Heart left ventricle (tissue), 13 donors: ENCODE measurements at regions not wholly inside any gene's neighbourhood (a gene's known extent, or its start where the extent isn't known, plus 50 kb on each side); places are given as distances from the start of the nearest gene placed in this dataset.

Experiments
- POLR2A ChIP-seq, 2 donors: fragments of 450-650 bp; IDR thresholded peaks; one replicate each; pipeline ENCODE4 v1.6.1; 2017; ENCODE audit warnings: antibody characterized with exemption in 2 of 2, mild to moderate bottlenecking in 2 of 2, moderate library complexity in 2 of 2
- TF ChIP-seq, protein P1 (sequence below), 12 donors: fragments of 200-600 bp; sonication (generic) in 4 of 12; IDR thresholded peaks; one replicate each; pipeline versions ENCODE4 v1.5.0 to v1.8.0; 2018 to 2022; ENCODE audit warnings: antibody characterized with exemption in 12 of 12, mild to moderate bottlenecking in 5 of 12
- donor health status: ischemic (EF 13 %, LVEDD 7.1; RV severe dilation, severe dysfunction).
- donor health status: DM: no; HTN: yes; CAD: no.
- donor health status: DM: no; HTN: no; CAD: no.
- donor health status: ischemic (EF 25% LVEDD 6.9; RV normal size, moderate dysfunction).
- donor health status: ischemic (EF 25% LVEDD 5.7; RV mildly dilated, moderate dysfunction).
- donor health status: ischemic (EF 35%, LVEDD 5.7; RV mildly dilated, moderate dysfunction).
- donor health status: nonischemic (EF 11% LVEDD 7.7; RV severe dilation, severe dysfunction).
- donor health status: DM: yes; HTN: yes; CAD: no.
- donor health status: PGD.
- donor health status: ischemic (EF 29% LVEDD 5.4; RV normal size, mild dysfunction).
- donor health status: nonischemic (EF 23%, LVEDD 6.1; RV moderate dilation, normal function).

DNA sequence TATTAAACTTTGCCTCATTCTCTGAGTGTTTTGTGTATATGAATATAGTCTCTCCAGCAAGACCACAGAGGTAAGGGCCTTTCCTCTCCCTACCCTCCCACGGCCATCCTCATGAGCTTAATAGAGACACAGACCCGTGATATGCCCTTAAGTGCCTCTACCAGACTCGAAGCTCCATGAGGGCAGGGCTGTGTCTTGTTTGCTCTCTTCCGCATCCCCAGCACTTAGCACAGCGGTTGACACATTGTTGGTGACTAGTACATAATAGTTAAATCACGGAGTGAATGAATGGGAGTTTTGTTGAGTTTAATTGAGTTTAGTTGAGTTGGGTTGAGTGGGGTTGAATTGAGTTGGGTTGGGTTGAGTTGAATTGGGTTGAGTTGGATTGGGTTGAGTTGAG lies 122.3 kb downstream of the ZFP36L2 start:
- TF ChIP-seq, protein P1, sequence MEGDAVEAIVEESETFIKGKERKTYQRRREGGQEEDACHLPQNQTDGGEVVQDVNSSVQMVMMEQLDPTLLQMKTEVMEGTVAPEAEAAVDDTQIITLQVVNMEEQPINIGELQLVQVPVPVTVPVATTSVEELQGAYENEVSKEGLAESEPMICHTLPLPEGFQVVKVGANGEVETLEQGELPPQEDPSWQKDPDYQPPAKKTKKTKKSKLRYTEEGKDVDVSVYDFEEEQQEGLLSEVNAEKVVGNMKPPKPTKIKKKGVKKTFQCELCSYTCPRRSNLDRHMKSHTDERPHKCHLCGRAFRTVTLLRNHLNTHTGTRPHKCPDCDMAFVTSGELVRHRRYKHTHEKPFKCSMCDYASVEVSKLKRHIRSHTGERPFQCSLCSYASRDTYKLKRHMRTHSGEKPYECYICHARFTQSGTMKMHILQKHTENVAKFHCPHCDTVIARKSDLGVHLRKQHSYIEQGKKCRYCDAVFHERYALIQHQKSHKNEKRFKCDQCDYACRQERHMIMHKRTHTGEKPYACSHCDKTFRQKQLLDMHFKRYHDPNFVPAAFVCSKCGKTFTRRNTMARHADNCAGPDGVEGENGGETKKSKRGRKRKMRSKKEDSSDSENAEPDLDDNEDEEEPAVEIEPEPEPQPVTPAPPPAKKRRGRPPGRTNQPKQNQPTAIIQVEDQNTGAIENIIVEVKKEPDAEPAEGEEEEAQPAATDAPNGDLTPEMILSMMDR (IDR thresholded peaks at IDR 0.05): no peak
- no peak for TF ChIP-seq POLR2A (IDR thresholded peaks at IDR 0.05)
